Stimulated activated CD4-positive, alpha-beta T cell treated with anti-CD3 and anti-CD28 coated beads, Interleukin-1b, Interleukin-23, amount 100 ng/mL, for 48 hours (primary cell): ENCODE measurements at regions not wholly inside any gene's neighbourhood (a gene's known extent, or its start where the extent isn't known, plus 50 kb on each side); places are given as distances from the start of the nearest gene placed in this dataset.
"Not testable (repeated sequence)": the region's sequence is repeated elsewhere in the genome, so short reads cannot be mapped to it uniquely, and the experiment has no call there.

Experiments used
- DNase-seq: peaks from one replicate; pipeline ENCODE4 v3.0.0-alpha.2; 2020

DNA sequence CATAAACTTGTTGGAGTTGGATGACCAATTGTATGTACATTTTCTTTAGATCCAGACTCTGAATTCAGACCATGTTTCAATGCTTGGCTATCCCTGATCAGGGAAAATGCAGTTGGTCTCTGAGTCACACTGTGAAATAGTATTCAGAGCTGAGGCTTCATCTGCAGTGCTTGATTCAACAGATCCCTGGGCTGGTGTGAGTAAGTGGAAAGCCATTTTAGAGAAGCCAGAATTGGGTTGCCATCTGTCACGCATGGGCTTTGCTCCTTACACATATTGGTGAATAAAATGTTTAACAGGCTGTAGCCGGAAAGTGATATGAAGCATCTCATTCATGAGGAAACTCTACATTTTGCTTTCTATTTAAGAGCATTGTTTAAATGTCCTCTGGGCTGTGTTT lies 50.0 kb upstream of the ACYP2 start:
- no peak for DNase-seq

DNA sequence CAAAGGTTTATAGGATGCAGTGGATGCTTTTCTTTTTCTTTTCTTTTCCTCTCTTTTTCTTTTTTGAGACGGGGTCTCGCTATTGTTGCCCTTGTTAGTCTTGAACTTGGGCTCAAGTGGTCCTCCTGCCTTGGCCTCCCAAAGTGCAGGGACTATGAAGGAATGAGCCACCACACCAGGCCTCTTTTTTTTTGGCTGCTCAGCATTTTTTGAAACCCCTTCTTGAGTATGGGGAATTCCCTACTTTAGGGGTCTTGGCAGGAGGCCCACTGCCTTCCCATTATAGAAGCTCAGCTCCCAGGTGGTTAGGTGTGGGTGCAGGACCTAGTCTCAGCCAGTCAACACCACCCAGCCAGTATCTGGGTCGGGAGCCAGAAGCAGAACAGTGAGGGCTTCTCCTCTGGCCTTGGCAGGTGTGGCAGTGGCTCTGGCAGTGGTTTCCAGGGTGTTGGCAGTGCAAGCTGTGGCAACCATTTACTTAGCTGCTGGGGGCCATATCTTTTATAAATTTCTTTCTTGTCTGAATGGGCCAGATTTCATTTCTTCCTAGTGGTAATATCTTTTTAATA lies 51.4 kb upstream of the ACYP2 start:
- no peak for DNase-seq

- DNase-seq: no peak
Measured at GRCh38 chr2:54062401-54062800, 53.0 kb upstream of the ACYP2 start.

DNA sequence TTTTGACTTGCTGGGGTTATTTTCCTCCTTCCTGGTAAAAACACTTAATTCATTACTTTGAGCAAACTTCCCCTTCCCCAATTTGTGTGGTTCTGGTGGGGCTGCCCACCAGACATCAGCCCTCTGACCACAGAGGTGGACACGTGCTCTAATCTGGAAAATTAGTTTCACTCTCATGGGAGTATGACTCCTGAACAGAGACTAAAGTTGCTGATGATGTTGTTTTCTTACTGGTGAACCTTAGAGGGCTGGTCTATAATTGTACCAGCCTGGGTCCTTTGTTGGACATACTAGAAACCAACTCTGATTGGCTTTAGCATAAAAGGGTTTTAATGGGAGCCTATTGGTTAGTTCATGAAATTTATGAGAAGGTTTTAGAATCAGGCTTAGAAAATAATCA lies 54.1 kb upstream of the ACYP2 start:
- DNase-seq: no peak

GRCh38 chr2:54059986-54060385 lies 55.4 kb upstream of the ACYP2 start:
- no peak for DNase-seq

DNA sequence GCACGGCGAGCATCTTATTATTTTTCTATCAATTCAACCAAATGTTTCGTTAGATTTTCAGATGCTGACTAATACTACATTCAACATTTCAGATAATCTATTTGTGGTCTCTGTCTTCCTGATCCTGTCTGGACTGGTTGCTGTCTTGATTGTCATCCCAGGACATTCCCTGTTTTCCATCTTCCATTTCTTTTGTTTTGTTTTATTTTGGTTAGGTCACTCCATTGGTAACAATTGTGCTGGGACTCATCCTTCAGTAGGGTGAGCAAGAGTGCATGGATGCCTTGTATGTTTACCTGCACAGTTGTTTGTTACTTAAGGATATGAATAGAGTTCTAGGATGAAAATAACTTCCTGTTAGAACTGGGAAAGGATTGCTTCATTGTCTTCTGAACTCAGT lies 55.9 kb upstream of the ACYP2 start:
- DNase-seq: no peak

DNA sequence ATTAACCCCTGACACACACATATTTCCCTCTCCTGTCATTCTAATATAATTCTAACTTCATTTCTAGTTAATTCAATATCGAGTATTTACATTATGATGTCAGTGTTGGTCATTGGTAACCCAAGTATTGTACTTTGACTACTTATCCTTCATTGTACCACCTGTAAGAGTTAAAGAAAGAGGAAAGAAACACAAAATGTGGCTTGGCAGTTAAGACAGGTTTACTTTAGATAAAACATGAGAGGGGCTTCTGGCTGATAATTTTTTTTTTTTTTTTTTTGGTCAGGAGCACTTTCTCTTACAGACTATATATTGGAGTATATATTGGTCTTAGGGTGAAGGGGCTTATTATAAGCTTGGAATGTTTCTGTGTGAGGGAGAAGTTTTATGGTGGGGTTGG lies 57.0 kb upstream of the ACYP2 start:
- DNase-seq: no peak

GRCh38 chr2:54054774-54055173 lies 60.6 kb upstream of the ACYP2 start:
- no peak for DNase-seq

GRCh38 chr2:54054271-54054670 lies 61.1 kb upstream of the ACYP2 start:
- DNase-seq: no peak

DNA sequence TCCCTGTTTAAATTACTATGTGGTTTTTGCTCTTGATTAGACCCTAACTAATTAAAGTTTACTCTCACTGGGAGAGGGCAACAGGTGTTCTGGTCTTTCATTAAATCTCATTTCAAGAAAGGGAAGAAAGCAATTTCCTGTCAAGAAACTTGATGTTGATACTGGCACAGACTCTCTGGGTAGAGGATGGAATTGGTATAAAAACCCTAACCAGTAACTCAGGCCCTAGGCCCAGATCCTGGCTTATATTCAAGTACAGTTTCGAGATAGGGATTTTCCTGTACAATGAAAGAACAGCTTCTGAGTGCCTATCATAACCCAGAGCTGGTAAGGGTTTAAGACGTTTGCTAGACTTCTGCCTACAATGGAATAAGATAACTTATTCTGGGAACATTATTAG lies 61.6 kb upstream of the ACYP2 start:
- no peak for DNase-seq

DNA sequence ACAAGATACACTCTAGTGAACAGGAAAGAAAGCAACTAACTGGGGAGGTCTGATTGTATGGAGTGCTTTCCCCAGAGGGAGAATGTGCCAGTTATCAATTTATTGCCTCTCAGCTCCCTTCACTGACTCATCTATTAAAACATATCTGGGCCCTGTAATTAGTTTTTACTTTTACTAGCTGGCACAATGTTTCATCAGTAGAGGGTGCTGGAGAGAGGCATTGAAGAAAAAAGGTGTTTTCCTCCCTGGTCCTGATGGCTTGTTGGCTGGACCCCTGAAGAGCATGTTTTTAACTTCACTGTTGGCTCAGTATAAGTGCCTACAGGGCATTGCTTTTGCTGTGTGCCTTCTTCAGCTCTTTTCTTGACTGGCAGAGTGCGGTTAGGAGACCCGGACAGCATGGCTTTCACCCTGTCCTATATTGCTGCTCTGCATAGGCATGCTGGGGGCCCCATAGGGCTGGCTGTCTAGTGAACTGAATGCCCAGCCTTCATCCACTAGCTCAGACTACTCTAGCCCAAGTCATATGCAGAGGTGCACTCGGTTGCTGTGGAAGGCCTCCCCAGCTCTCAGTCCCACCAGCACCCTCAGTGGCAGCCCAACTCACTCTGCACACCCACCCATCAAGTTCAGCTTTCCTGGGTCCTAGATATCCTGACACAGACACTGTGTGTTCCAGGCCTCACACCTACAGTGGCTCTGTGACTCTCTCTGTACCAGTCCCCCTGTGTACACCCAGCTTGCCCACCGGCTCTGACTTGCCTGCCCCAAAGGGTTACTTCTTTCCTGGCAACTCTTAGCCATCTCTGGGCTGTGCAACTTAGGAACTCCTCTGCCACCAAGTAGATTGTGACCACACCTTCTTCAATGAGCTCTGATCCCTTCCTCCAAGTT lies 62.3 kb upstream of the ACYP2 start:
- DNase-seq: no peak

DNA sequence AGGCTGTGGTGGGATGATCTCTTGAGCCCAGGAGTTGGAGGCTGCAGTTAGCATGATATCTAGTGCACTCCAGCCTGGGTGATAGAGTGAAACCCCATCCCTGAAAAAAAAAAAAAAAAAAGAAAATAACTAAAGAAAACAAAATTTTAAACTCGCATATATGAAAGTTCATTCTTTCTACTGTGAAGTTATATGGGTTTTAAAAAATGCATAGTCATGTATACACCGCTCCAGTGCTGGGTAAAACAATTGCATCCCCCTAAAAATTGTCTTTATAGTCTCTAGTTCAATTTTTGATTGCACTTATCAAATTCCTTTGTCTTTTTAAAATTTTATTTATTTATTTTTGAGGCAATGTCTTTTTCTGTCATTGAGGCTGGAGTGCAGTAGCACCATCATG lies 65.0 kb upstream of the ACYP2 start:
- DNase-seq: no peak

- no peak for DNase-seq
Measured at GRCh38 chr2:54049365-54049764, 66.0 kb upstream of the ACYP2 start.

- not testable (repeated sequence) for DNase-seq
Measured at GRCh38 chr2:54048896-54049295, 66.5 kb upstream of the ACYP2 start.

DNA sequence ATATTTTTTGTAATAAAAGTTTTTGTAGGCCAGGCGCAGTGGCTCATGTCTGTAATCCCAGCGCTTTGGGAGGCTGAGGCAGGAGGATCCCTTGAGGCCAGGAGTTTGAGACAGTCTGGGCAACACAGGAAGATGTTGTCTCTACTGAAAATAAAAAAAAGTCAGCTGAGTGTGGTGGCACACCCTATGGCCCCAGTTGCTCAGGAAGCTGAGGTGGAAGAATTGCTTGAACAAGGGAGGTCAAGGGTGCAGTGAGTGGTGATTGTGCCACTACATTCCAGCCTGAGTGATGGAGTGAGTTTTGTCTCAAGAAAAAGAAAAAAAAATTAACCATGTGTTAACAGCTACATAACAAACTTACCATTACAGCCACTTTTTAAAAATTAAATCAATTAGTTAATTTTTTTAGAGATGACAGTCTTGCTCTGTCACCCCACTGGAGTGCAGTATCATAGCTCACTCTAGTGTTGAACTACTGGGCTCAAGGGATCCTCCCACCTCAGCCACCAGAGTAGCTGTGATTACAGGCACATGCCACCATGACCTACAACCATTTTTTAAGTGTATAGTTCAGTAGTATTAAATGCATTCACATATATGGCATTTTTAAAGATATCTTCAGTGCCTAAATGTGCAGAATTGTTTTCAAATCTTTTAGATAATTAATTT lies 67.2 kb upstream of the ACYP2 start:
- no peak for DNase-seq

- no peak for DNase-seq
Measured at GRCh38 chr2:54047658-54048057, 67.8 kb upstream of the ACYP2 start.

DNA sequence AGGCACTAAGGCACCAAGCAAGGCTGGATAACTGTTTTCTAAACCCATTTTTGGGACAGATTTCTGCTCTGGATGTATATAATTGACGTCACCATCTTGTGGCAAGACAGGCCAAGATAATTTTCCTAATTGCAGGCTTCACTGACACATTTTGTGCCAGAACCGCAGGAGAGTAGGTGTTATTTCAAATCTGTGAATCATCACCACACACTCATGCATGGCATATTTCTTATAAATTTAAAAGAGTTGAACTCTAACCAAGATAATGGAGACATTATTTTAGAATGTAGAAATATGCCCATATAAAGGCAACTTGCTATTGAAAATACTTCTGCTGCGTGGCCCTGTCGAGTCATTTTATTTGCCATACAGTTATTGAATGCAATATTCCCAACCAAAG lies 68.3 kb upstream of the ACYP2 start:
- no peak for DNase-seq

- DNase-seq: no peak
Measured at GRCh38 chr2:54042897-54043620, 72.3 kb upstream of the PSME4 start.

DNA sequence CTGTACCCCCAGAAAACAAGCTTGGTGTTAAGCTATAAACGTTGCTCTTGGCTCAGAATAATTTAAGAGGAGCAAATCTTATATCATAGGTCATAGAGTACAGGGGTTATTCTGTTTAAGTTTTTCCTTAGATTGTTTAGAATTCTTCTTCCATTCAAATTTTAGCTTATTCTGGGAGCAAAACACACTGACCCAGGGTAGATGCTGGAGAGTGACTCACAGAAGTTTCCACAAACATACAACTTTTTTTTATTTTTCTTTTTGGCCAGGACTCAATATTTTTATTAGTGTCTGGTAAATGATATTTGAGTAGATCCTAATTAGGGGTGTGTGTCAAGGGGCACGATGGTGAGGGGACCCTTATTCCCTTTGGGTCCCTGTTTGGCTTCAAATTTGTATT lies 71.5 kb upstream of the PSME4 start:
- DNase-seq: no peak

- DNase-seq: peak; percentile 77
Measured at GRCh38 chr2:54041135-54041534, 70.3 kb upstream of the PSME4 start.

GRCh38 chr2:54040685-54041084 lies 69.9 kb upstream of the PSME4 start:
- no peak for DNase-seq

GRCh38 chr2:54040250-54040649 lies 69.5 kb upstream of the PSME4 start:
- no peak for DNase-seq

GRCh38 chr2:54038835-54039234 lies 68.0 kb upstream of the PSME4 start:
- DNase-seq: no peak

- not testable (repeated sequence) for DNase-seq
Measured at GRCh38 chr2:54031288-54031687, 60.5 kb upstream of the PSME4 start.
